WERI-Rb-1 (cell line): ENCODE measurements at regions not wholly inside any gene's neighbourhood (a gene's known extent, or its start where the extent isn't known, plus 50 kb on each side); places are given as distances from the start of the nearest gene placed in this dataset.

ENCODE experiments used
- DNase-seq: peaks from one replicate; pipeline ENCODE4 v3.0.0-alpha.2; 2020
- H3K27ac ChIP-seq: fragments of 250-450 bp; sonication (Bioruptor Pico); 2 replicates; pipeline ENCODE4 v1.5.1; 2020; ENCODE audit warnings: mild to moderate bottlenecking, moderate library complexity
- H3K27me3 ChIP-seq: fragments of 250-450 bp; sonication (Bioruptor Pico); 2 replicates; pipeline ENCODE4 v1.5.1; 2021; ENCODE audit warnings: mild to moderate bottlenecking, low read depth, moderate library complexity; ENCODE audit not compliant: insufficient read depth, severe bottlenecking
- H3K36me3 ChIP-seq: fragments of 250-450 bp; sonication (Bioruptor Pico); 2 replicates; pipeline ENCODE4 v1.5.1; 2020; ENCODE audit warnings: mild to moderate bottlenecking, moderate library complexity
- H3K4me3 ChIP-seq: 2 replicates; pipeline ENCODE4 v1.5.1; 2011; ENCODE audit warnings: low read depth, mild to moderate bottlenecking, control low read depth, low read length
- H3K9me3 ChIP-seq: fragments of 250-450 bp; sonication (Bioruptor Pico); 2 replicates; pipeline ENCODE4 v1.5.1; 2021; ENCODE audit warnings: mild to moderate bottlenecking, moderate library complexity; ENCODE audit not compliant: severe bottlenecking
- TF ChIP-seq, protein P1 (sequence below): IDR thresholded peaks from 2 replicates; pipeline ENCODE4 v1.5.1; 2011; ENCODE audit warnings: low read depth, mild to moderate bottlenecking, control low read depth, inconsistent platforms, low read length

DNA sequence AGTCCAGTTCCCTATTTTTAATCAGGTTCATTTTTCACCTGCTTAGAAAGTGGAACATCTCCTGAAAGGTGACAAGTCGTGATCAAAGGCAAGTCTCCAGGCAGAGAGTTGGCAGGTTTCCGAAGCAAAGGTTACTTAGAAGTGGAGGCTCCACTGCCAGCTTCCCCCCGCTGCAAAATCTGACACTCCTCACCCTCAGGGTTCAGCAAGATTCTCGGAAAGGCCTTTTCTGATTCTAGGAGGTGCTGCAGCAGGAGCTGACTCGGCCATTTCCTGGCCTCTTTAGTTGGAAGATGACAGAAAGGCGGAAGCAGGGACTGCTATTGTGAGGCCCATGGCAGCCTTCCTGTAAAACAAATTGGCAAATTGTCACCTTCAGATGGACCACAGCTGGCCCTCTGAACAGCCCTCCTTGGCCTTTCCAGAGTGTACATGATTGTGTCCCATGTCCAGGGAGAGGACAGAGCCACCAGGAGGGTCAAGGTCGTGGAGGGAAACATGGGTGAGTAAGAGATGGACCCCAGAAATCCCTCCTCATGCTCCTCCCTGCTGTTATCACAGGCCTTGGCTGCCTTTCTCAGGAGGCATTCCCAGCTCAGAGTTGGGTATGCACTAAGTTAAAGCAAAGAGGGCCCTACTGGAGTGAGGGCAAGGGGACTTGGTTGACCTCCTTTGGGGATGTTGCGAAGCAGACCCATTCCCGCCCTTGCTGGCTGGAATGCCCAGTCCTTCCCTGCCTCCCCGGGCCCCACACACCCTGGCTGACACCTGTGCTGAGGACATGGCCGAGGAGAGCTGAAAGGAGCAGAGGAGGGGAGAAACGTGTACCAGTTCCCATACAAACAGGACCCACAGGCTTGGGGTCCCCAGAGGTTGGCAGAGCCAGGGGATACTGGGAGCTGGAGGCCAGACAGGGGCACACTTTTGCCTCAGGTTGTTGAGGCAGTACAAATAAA, 115.5 kb upstream of the IRF2BP2 start:
- no peaks in the 10 kb centered on the region for H3K9me3 ChIP-seq
- no peaks in the 10 kb centered on the region for H3K27me3 ChIP-seq
- H3K27ac ChIP-seq = peak overlapping the region; percentile 96
- H3K4me3 ChIP-seq = no peak overlapping the region
- TF ChIP-seq, protein P1, sequence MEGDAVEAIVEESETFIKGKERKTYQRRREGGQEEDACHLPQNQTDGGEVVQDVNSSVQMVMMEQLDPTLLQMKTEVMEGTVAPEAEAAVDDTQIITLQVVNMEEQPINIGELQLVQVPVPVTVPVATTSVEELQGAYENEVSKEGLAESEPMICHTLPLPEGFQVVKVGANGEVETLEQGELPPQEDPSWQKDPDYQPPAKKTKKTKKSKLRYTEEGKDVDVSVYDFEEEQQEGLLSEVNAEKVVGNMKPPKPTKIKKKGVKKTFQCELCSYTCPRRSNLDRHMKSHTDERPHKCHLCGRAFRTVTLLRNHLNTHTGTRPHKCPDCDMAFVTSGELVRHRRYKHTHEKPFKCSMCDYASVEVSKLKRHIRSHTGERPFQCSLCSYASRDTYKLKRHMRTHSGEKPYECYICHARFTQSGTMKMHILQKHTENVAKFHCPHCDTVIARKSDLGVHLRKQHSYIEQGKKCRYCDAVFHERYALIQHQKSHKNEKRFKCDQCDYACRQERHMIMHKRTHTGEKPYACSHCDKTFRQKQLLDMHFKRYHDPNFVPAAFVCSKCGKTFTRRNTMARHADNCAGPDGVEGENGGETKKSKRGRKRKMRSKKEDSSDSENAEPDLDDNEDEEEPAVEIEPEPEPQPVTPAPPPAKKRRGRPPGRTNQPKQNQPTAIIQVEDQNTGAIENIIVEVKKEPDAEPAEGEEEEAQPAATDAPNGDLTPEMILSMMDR = no peak
- peak; percentile 31 for DNase-seq
- no peaks in the 10 kb centered on the region for H3K36me3 ChIP-seq

DNA sequence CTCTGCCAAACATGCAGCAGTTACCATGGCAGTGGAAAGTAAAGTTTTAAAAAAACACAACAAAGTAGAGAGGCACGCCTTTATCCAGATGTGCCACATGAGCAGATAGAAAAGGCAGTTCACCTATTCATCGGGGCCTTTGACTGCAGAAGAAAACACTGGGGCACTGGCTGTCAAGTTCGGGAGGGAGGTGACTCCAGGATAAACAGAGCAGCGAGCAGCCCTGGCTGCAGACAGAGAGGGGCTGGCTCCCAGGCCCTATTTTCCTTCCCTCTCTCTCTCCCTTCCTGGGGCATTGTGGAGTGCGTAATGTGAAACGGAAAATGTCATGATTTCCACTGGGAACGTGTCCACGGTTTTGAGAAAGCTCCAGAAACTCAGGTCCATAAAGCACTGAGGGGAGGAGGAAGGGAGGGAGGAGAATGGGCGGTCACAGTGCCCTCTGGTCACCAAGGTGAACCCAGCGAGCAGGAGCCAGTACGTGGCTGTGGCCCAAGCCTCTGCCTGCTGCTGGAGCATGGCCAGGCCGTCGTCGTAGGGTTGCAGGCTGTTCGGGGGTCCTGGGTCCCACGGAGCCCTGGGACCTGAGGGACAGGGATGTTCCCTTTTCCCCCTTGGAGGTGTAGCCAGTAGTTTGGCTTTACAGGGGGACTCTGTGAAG, 114.7 kb upstream of the IRF2BP2 start:
- peak; percentile 82 for DNase-seq
- Histone ChIP-seq H3K4me3 (peak overlapping the region; percentile 30), H3K27me3 (no peaks in the 10 kb centered on the region), H3K36me3 (no peaks in the 10 kb centered on the region), H3K27ac (peak overlapping the region; percentile 96), H3K9me3 (no peaks in the 10 kb centered on the region)
- TF ChIP-seq, protein P1 = no peak

GRCh38 chr1:234722904-234723720, 113.1 kb upstream of the IRF2BP2 start:
- TF ChIP-seq, protein P1 = no peak
- H3K27me3 ChIP-seq = no peaks in the 10 kb centered on the region
- no peak overlapping the region for H3K4me3 ChIP-seq
- no peaks in the 10 kb centered on the region for H3K36me3 ChIP-seq
- DNase-seq = no peak
- no peaks in the 10 kb centered on the region for H3K9me3 ChIP-seq
- H3K27ac ChIP-seq = peak overlapping the region; percentile 96

DNA sequence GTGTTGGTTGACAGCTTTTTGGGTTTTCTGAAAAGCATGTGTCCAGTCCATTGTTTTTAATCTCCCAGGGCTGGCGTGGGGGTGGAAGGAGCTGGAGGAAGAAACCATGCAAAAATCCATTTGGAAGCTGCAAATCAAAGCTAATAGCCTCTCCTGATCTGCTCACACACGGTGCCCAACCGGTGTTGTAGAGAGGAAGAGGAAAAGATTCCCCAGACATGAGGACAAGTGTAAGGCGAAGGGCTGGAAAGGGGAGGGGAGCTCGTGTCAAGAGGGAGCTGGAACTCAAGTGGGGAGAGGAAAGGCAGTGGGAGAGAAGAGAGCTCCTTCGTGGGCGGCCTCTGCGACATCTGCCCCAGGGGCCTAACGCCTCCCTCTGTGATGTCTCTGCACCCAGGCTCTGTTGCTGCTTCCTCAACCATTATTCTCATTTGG, 112.3 kb upstream of the IRF2BP2 start:
- Histone ChIP-seq H3K4me3 (no peak overlapping the region), H3K27ac (peak overlapping the region; percentile 96), H3K9me3 (no peaks in the 10 kb centered on the region), H3K36me3 (no peaks in the 10 kb centered on the region), H3K27me3 (no peaks in the 10 kb centered on the region)
- DNase-seq = no peak
- TF ChIP-seq, protein P1 = no peak

GRCh38 chr1:234721476-234722269, 111.7 kb upstream of the IRF2BP2 start:
- H3K27ac ChIP-seq = peak overlapping the region; percentile 96
- no peak for DNase-seq
- TF ChIP-seq, protein P1 = no peak
- H3K36me3 ChIP-seq = no peaks in the 10 kb centered on the region
- H3K9me3 ChIP-seq = no peaks in the 10 kb centered on the region
- no peaks in the 10 kb centered on the region for H3K27me3 ChIP-seq
- H3K4me3 ChIP-seq = no peak overlapping the region
